ENCODE measurements at regions not wholly inside any gene's neighbourhood (a gene's known extent, or its start where the extent isn't known, plus 50 kb on each side); places are given as distances from the start of the nearest gene placed in this dataset.

- DNase-seq (ENCODE audit: low read depth) = peak; percentile 61
Observed at GRCh38 chr3:64945171-64945729, 257.4 kb upstream of the ADAMTS9 start.

- DNase-seq (ENCODE audit: low read depth) = no peak
Observed at GRCh38 chr3:64943866-64944265, 256.1 kb upstream of the ADAMTS9 start.

GRCh38 chr3:64940596-64941348, 253.0 kb upstream of the ADAMTS9 start:
- DNase-seq (ENCODE audit: low read depth) = no peak

- DNase-seq (ENCODE audit: low read depth) = no peak
Observed at GRCh38 chr3:64939747-64940450, 252.1 kb upstream of the ADAMTS9 start.

GRCh38 chr3:64939309-64939708, 251.5 kb upstream of the ADAMTS9 start:
- DNase-seq (ENCODE audit: low read depth) = no peak

GRCh38 chr3:64936556-64936955, 248.8 kb upstream of the ADAMTS9 start:
- no peak for DNase-seq (ENCODE audit: low read depth)

GRCh38 chr3:64935971-64936370, 248.2 kb upstream of the ADAMTS9 start:
- no peak for DNase-seq (ENCODE audit: low read depth)

GRCh38 chr3:64932666-64933342, 245.0 kb upstream of the ADAMTS9 start:
- DNase-seq (ENCODE audit: low read depth) = no peak

GRCh38 chr3:64932016-64932518, 244.3 kb upstream of the ADAMTS9 start:
- no peak for DNase-seq (ENCODE audit: low read depth)

GRCh38 chr3:64930891-64931290, 243.1 kb upstream of the ADAMTS9 start:
- no peak for DNase-seq (ENCODE audit: low read depth)

- no peak for DNase-seq (ENCODE audit: low read depth)
Observed at GRCh38 chr3:64928683-64929082, 240.9 kb upstream of the ADAMTS9 start.

- no peak for DNase-seq (ENCODE audit: low read depth)
Observed at GRCh38 chr3:64927689-64928088, 239.9 kb upstream of the ADAMTS9 start.

- DNase-seq (ENCODE audit: low read depth) = no peak
Observed at GRCh38 chr3:64925575-64925974, 237.8 kb upstream of the ADAMTS9 start.

- no peak for DNase-seq (ENCODE audit: low read depth)
Observed at GRCh38 chr3:64924961-64925360, 237.2 kb upstream of the ADAMTS9 start.

- DNase-seq (ENCODE audit: low read depth) = no peak
Observed at GRCh38 chr3:64922213-64922612, 234.4 kb upstream of the ADAMTS9 start.

- DNase-seq (ENCODE audit: low read depth) = no peak
Observed at GRCh38 chr3:64921281-64922065, 233.7 kb upstream of the ADAMTS9 start.

GRCh38 chr3:64919934-64920333, 232.1 kb upstream of the ADAMTS9 start:
- no peak for DNase-seq (ENCODE audit: low read depth)

- DNase-seq (ENCODE audit: low read depth) = no peak
Observed at GRCh38 chr3:64918989-64919388, 231.2 kb upstream of the ADAMTS9 start.

GRCh38 chr3:64917914-64918453, 230.2 kb upstream of the ADAMTS9 start:
- no peak for DNase-seq (ENCODE audit: low read depth)

- DNase-seq (ENCODE audit: low read depth) = no peak
Observed at GRCh38 chr3:64916937-64917336, 229.1 kb upstream of the ADAMTS9 start.

- DNase-seq (ENCODE audit: low read depth) = no peak
Observed at GRCh38 chr3:64916192-64916798, 228.5 kb upstream of the ADAMTS9 start.
